MM.1S (cell line): ENCODE measurements at regions not wholly inside any gene's neighbourhood (a gene's known extent, or its start where the extent isn't known, plus 50 kb on each side); places are given as distances from the start of the nearest gene placed in this dataset.

ENCODE experiments used
- DNase-seq: peaks from one replicate; pipeline ENCODE4 v3.0.0-alpha.2; 2015
- H2AFZ ChIP-seq: fragments of 300-600 bp; sonication (generic); 2 replicates; pipeline ENCODE4 v1.6.0; 2016; ENCODE audit warnings: antibody characterized with exemption, low read length
- H3F3A ChIP-seq: fragments of 300-600 bp; sonication (generic); 2 replicates; pipeline ENCODE4 v1.6.1; 2016; ENCODE audit warnings: mild to moderate bottlenecking, antibody characterized with exemption, low read length, moderate library complexity, mixed read lengths; ENCODE audit not compliant: insufficient read depth
- H3K27ac ChIP-seq: fragments of 300-600 bp; sonication (generic); 2 replicates; pipeline ENCODE4 v1.5.1; 2016; ENCODE audit warnings: mild to moderate bottlenecking, low read length
- H3K27me3 ChIP-seq: fragments of 300-600 bp; sonication (generic); replicated peaks from 2 replicates; pipeline ENCODE4 v1.6.0; 2016; ENCODE audit warnings: low read length; ENCODE audit not compliant: insufficient read depth
- H3K36me3 ChIP-seq: fragments of 300-600 bp; sonication (generic); replicated peaks from 2 replicates; pipeline ENCODE4 v1.6.1; 2016; ENCODE audit warnings: mild to moderate bottlenecking, low read length, mixed read lengths; ENCODE audit not compliant: insufficient read depth
- H3K4me1 ChIP-seq: fragments of 300-600 bp; sonication (generic); 2 replicates; pipeline ENCODE4 v1.6.1; 2016; ENCODE audit warnings: low read length, mixed read lengths
- H3K4me2 ChIP-seq: fragments of 300-600 bp; sonication (generic); 2 replicates; pipeline ENCODE4 v1.6.0; 2016; ENCODE audit warnings: low read depth, low read length
- H3K4me3 ChIP-seq: fragments of 300-600 bp; sonication (generic); 2 replicates; pipeline ENCODE4 v1.5.1; 2016; ENCODE audit warnings: low read length, mixed read lengths
- H3K79me2 ChIP-seq: fragments of 300-600 bp; sonication (generic); 2 replicates; pipeline ENCODE4 v1.6.1; 2016; ENCODE audit warnings: mixed run types, low read length, mixed read lengths
- H3K9ac ChIP-seq: fragments of 300-600 bp; sonication (generic); 2 replicates; pipeline ENCODE4 v1.6.1; 2016; ENCODE audit warnings: low read length, mixed read lengths
- H3K9me2 ChIP-seq: fragments of 300-600 bp; sonication (generic); replicated peaks from 2 replicates; pipeline ENCODE4 v1.6.1; 2016; ENCODE audit warnings: mild to moderate bottlenecking, low read length, mixed read lengths; ENCODE audit not compliant: insufficient read depth
- H3K9me3 ChIP-seq: fragments of 300-600 bp; sonication (generic); replicated peaks from 2 replicates; pipeline ENCODE4 v1.6.1; 2016; ENCODE audit warnings: mild to moderate bottlenecking, low read length, mixed read lengths; ENCODE audit not compliant: insufficient read depth
- H4K20me1 ChIP-seq: fragments of 300-600 bp; sonication (generic); 2 replicates; pipeline ENCODE4 v1.6.1; 2016; ENCODE audit warnings: mild to moderate bottlenecking, low read length, moderate library complexity, mixed read lengths; ENCODE audit not compliant: insufficient read depth
- CTCF ChIP-seq: fragments of 300-600 bp; sonication (generic); IDR thresholded peaks from 2 replicates; pipeline ENCODE4 v1.5.1; 2016; ENCODE audit warnings: antibody characterized with exemption, low read length, mixed read lengths
- EZH2 ChIP-seq: fragments of 300-600 bp; sonication (generic); optimal IDR thresholded peaks from 2 replicates; pipeline ENCODE3; 2017; ENCODE audit warnings: low read depth, mild to moderate bottlenecking, antibody characterized with exemption, low read length, mixed read lengths
- EZH2phosphoT487 ChIP-seq: fragments of 300-600 bp; sonication (generic); IDR thresholded peaks from 2 replicates; pipeline ENCODE4 v1.6.1; 2018; ENCODE audit warnings: antibody characterized with exemption, low read length

DNA sequence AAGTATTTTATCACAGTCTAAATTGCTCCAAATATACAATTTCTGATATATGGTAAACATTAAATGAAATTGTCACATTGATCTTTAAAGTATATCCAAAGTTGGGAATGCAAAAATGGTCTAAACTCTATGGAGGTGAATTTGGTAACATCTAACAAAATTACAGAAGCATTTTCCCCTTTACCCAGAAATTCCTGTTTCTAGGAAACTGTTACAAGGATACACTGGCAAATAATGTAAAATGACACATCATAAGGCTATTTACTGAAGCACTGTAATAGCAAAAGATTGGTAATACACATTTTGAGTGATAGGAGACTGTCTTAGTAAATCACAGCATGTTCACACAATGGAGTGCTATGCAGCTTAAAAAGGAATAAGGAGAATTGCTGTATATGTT lies 50.0 kb upstream of the SLCO2A1 start:
- no peaks in the 10 kb centered on the region for H3K4me1 ChIP-seq

More for the DNA sequence above, 50.0 kb upstream of the SLCO2A1 start:
- Histone ChIP-seq H3F3A (no peaks in the 10 kb centered on the region), H3K27me3 (no peaks in the 10 kb centered on the region), H3K4me2 (no peak overlapping the region), H3K79me2 (no peaks in the 10 kb centered on the region), H3K9me2 (no peaks in the 10 kb centered on the region), H3K9ac (no peak overlapping the region), H3K4me3 (no peak overlapping the region), H4K20me1 (no peaks in the 10 kb centered on the region), H3K36me3 (no peaks in the 10 kb centered on the region), H3K27ac (no peak overlapping the region), H2AFZ (no peak overlapping the region), H3K9me3 (no peaks in the 10 kb centered on the region)
- no peak for TF ChIP-seq EZH2phosphoT487
- TF ChIP-seq EZH2 = no peak
- TF ChIP-seq CTCF = no peak
- no peak for DNase-seq
